ENCODE measurements at regions not wholly inside any gene's neighbourhood (a gene's known extent, or its start where the extent isn't known, plus 50 kb on each side); places are given as distances from the start of the nearest gene placed in this dataset.

DNA sequence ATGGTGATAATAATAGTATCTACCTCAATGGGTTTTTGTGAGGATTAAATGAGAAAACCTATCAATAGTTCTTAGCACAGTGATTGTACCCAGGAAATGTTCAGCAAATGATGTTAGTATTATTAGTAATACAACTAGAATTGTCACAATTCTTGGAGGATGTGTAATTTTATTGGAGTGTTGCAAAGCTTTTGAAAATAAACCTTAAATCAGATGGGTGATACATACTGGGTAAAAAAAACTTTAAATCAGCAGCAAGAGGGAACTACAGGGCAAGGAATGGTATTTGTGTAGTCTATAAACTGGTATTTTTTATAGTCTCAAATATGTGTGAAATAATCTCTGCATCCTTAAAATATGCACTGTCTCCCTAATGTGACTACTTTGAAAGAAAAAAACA, 371.6 kb downstream of the PIK3R1 start:
- TF ChIP-seq, protein P1, sequence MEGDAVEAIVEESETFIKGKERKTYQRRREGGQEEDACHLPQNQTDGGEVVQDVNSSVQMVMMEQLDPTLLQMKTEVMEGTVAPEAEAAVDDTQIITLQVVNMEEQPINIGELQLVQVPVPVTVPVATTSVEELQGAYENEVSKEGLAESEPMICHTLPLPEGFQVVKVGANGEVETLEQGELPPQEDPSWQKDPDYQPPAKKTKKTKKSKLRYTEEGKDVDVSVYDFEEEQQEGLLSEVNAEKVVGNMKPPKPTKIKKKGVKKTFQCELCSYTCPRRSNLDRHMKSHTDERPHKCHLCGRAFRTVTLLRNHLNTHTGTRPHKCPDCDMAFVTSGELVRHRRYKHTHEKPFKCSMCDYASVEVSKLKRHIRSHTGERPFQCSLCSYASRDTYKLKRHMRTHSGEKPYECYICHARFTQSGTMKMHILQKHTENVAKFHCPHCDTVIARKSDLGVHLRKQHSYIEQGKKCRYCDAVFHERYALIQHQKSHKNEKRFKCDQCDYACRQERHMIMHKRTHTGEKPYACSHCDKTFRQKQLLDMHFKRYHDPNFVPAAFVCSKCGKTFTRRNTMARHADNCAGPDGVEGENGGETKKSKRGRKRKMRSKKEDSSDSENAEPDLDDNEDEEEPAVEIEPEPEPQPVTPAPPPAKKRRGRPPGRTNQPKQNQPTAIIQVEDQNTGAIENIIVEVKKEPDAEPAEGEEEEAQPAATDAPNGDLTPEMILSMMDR (IDR thresholded peaks at IDR 0.05) = no peak
- TF ChIP-seq EZH2 (IDR thresholded peaks at IDR 0.05; ENCODE audit: borderline replicate concordance, insufficient read depth, low read depth, low read length, poor library complexity, severe bottlenecking) = no peak
